ENCODE measurements at regions not wholly inside any gene's neighbourhood (a gene's known extent, or its start where the extent isn't known, plus 50 kb on each side); places are given as distances from the start of the nearest gene placed in this dataset.

GRCh38 chr13:44089452-44089851 lies 209.7 kb downstream of the LACC1 start:
- TF ChIP-seq CTCF (IDR thresholded peaks at IDR 0.05): no peak
- TF ChIP-seq POLR2A (IDR thresholded peaks at IDR 0.05): no peak
- TF ChIP-seq POLR2AphosphoS5 (IDR thresholded peaks at IDR 0.05): no peak
